ENCODE measurements at regions not wholly inside any gene's neighbourhood (a gene's known extent, or its start where the extent isn't known, plus 50 kb on each side); places are given as distances from the start of the nearest gene placed in this dataset.
"Not testable (repeated sequence)": the region's sequence is repeated elsewhere in the genome, so short reads cannot be mapped to it uniquely, and the experiment has no call there.

DNA sequence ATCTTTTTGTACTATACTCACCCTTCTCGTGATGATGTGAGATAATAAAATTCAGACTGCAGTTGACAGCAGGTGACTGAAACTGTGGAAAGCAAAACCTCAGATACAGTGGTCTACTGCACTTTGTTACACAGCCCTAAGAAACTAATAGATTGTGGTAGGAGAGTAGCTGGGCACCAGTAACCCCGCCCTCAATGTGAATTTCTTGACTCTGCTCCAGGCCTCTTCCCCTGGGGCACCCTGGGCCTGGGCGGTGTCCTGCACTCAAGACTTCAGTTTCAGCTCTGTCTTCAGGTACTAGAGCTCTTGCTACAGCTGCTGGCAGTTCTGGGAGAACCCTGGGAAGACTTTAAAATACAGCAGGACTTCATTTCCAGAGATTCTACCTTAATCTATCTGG, 197.6 kb upstream of the AVPR1A start:
- no peak overlapping the region for H3K4me3 Mint-ChIP-seq (ENCODE audit: unreplicated experiment)
- peaks cover 57% of the 10 kb centered on the region for H3K27me3 Mint-ChIP-seq (ENCODE audit: insufficient read depth, unreplicated experiment)
- H3K36me3 Mint-ChIP-seq (ENCODE audit: insufficient read depth, unreplicated experiment) = no peaks in the 10 kb centered on the region
- no peaks in the 10 kb centered on the region for H3K9me3 Mint-ChIP-seq (ENCODE audit: unreplicated experiment)
- no peak overlapping the region for H3K27ac Mint-ChIP-seq (ENCODE audit: low read depth, unreplicated experiment)
- CTCF ChIA-PET = no interaction called here
- no peaks in the 10 kb centered on the region for H3K4me1 Mint-ChIP-seq (ENCODE audit: insufficient read depth, unreplicated experiment)
- no peak for DNase-seq (ENCODE audit: unreplicated experiment)
- BruUV-seq (replicated peaks) = no TSS peak
- intact Hi-C loops (cut with micrococcal nuclease) = no loop called here
- TF ChIP-seq, protein P1, sequence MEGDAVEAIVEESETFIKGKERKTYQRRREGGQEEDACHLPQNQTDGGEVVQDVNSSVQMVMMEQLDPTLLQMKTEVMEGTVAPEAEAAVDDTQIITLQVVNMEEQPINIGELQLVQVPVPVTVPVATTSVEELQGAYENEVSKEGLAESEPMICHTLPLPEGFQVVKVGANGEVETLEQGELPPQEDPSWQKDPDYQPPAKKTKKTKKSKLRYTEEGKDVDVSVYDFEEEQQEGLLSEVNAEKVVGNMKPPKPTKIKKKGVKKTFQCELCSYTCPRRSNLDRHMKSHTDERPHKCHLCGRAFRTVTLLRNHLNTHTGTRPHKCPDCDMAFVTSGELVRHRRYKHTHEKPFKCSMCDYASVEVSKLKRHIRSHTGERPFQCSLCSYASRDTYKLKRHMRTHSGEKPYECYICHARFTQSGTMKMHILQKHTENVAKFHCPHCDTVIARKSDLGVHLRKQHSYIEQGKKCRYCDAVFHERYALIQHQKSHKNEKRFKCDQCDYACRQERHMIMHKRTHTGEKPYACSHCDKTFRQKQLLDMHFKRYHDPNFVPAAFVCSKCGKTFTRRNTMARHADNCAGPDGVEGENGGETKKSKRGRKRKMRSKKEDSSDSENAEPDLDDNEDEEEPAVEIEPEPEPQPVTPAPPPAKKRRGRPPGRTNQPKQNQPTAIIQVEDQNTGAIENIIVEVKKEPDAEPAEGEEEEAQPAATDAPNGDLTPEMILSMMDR (IDR thresholded peaks at IDR 0.05; ENCODE audit: unreplicated experiment) = no peak
- POLR2A ChIA-PET = interaction anchor here (0.5 kb wide), 1 partner anchor 11 kb away, joined by 3 read pairs; no protein-coding TSS in a partner anchor

DNA sequence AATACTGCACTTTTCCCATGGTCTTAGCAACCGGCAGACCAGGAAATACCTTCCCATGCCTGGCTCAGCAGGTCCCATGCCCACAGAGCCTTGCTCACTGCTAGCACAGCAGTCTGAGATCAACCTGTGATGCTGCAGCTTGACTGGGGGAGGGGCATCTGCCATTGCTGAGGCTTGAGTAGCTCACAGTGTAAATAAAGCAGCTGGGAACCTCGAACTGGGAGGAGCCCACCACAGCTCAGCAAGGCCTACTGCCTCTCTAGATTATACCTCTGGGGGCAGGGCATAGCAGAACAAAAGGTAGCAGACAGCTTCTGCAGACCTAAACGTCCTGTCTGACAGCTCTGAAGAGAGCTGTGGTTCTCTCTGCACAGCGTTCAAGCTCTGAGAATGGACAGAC, 186.2 kb upstream of the AVPR1A start:
- intact Hi-C loops (cut with micrococcal nuclease); H3K36me3 Mint-ChIP-seq (ENCODE audit: insufficient read depth, unreplicated experiment); H3K27ac Mint-ChIP-seq (ENCODE audit: low read depth, unreplicated experiment); H3K9me3 Mint-ChIP-seq (ENCODE audit: unreplicated experiment); CTCF ChIA-PET; DNase-seq (ENCODE audit: unreplicated experiment); H3K4me1 Mint-ChIP-seq (ENCODE audit: insufficient read depth, unreplicated experiment); H3K4me3 Mint-ChIP-seq (ENCODE audit: unreplicated experiment); BruUV-seq (replicated peaks); POLR2A ChIA-PET: not testable (repeated sequence)
- peaks cover 84% of the 10 kb centered on the region for H3K27me3 Mint-ChIP-seq (ENCODE audit: insufficient read depth, unreplicated experiment)

DNA sequence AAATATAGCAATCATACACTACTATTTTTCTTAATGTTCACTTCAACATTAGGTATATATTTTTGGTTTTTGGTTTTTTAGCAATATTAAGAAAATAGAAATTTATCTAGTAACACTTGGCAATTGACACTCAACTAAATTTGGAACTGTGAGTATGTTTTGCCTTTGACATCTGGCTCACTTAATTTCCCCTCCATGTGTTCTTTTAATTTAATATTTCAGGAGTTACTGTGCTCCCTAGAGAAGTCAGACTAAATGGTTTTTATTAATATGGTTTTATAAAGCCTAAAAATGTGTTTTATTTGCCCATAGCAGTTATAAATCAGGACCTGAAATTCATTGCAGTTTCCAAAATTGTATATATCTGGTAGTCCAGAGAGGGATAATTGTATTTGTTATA, 175.3 kb upstream of the AVPR1A start:
- H3K4me3 Mint-ChIP-seq (ENCODE audit: unreplicated experiment) = no peak overlapping the region
- H3K4me1 Mint-ChIP-seq (ENCODE audit: insufficient read depth, unreplicated experiment) = no peaks in the 10 kb centered on the region
- intact Hi-C loops (cut with micrococcal nuclease) = no loop called here
- H3K27me3 Mint-ChIP-seq (ENCODE audit: insufficient read depth, unreplicated experiment) = peaks cover 25% of the 10 kb centered on the region
- TF ChIP-seq, protein P1 (IDR thresholded peaks at IDR 0.05; ENCODE audit: unreplicated experiment) = no peak
- no peak for DNase-seq (ENCODE audit: unreplicated experiment)
- no peak overlapping the region for H3K27ac Mint-ChIP-seq (ENCODE audit: low read depth, unreplicated experiment)
- no peaks in the 10 kb centered on the region for H3K9me3 Mint-ChIP-seq (ENCODE audit: unreplicated experiment)
- H3K36me3 Mint-ChIP-seq (ENCODE audit: insufficient read depth, unreplicated experiment) = no peaks in the 10 kb centered on the region
- ChIA-PET POLR2A (no interaction called here), CTCF (interaction anchor here (0.9 kb wide), 1 partner anchor 132 kb away, joined by 4 read pairs; no protein-coding TSS in a partner anchor)
- BruUV-seq (replicated peaks) = no TSS peak

DNA sequence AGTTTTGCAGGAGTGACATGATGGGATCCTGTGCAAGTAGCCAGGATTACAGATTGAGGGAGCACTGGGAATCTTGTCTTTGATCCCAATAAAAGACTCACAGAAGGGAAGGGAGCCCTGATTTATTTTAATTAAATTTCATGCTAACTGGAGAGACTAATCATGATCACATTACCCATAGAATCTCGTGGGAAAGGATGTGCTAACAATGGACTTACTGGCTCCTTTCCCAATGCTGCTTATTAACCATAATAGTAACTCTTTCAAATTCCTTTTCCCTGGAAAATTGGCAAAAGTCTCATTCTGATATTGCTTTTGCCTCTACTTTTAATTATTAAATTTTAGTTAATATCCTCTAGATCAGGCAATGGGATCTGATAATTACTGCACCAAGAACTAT, 174.8 kb upstream of the AVPR1A start:
- H3K27me3 Mint-ChIP-seq (ENCODE audit: insufficient read depth, unreplicated experiment) = peaks cover 22% of the 10 kb centered on the region
- H3K36me3 Mint-ChIP-seq (ENCODE audit: insufficient read depth, unreplicated experiment) = no peaks in the 10 kb centered on the region
- no peak for DNase-seq (ENCODE audit: unreplicated experiment)
- ChIA-PET POLR2A (no interaction called here), CTCF (interaction anchor here (0.9 kb wide), 1 partner anchor 132 kb away, joined by 4 read pairs; no protein-coding TSS in a partner anchor)
- no TSS peak for BruUV-seq (replicated peaks)
- H3K4me3 Mint-ChIP-seq (ENCODE audit: unreplicated experiment) = no peak overlapping the region
- intact Hi-C loops (cut with micrococcal nuclease) = no loop called here
- H3K27ac Mint-ChIP-seq (ENCODE audit: low read depth, unreplicated experiment) = no peak overlapping the region
- TF ChIP-seq, protein P1 (IDR thresholded peaks at IDR 0.05; ENCODE audit: unreplicated experiment) = no peak
- H3K4me1 Mint-ChIP-seq (ENCODE audit: insufficient read depth, unreplicated experiment) = no peaks in the 10 kb centered on the region
- H3K9me3 Mint-ChIP-seq (ENCODE audit: unreplicated experiment) = no peaks in the 10 kb centered on the region

DNA sequence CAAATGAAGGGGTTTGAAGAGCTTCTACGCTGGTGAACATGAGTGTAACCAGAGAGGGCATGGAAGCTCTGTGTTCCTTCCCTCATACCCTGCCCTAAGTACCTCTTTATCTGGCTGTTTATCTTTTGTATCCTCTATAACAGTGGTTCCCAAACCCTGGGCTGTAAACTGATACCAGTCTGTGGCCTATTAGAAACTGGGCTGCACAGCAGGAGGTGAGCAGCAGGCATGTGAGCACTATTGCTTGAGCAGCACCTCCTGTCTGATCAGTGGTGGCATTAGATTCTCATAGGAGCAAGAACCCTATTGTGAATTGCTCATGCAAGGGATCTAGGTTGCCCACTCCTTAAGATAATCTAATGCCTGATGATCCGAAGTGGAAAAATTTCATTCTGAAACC, 172.9 kb upstream of the AVPR1A start:
- H3K27me3 Mint-ChIP-seq (ENCODE audit: insufficient read depth, unreplicated experiment) = peaks cover 22% of the 10 kb centered on the region
- no peaks in the 10 kb centered on the region for H3K9me3 Mint-ChIP-seq (ENCODE audit: unreplicated experiment)
- no peak overlapping the region for H3K4me3 Mint-ChIP-seq (ENCODE audit: unreplicated experiment)
- no peak for DNase-seq (ENCODE audit: unreplicated experiment)
- no peaks in the 10 kb centered on the region for H3K36me3 Mint-ChIP-seq (ENCODE audit: insufficient read depth, unreplicated experiment)
- CTCF ChIA-PET = no interaction called here
- H3K27ac Mint-ChIP-seq (ENCODE audit: low read depth, unreplicated experiment) = no peak overlapping the region
- BruUV-seq (replicated peaks) = no TSS peak
- intact Hi-C loops (cut with micrococcal nuclease) = no loop called here
- H3K4me1 Mint-ChIP-seq (ENCODE audit: insufficient read depth, unreplicated experiment) = peaks cover 9% of the 10 kb centered on the region
- POLR2A ChIA-PET = interaction anchor here (0.6 kb wide), 2 partner anchors 48 to 459 kb away, joined by 3 read pairs; no protein-coding TSS in a partner anchor
- TF ChIP-seq, protein P1 (IDR thresholded peaks at IDR 0.05; ENCODE audit: unreplicated experiment) = no peak

Data from MCF 10A (cell line).